Right lobe of liver (tissue), 6 donors: ENCODE measurements at regions not wholly inside any gene's neighbourhood (a gene's known extent, or its start where the extent isn't known, plus 50 kb on each side); places are given as distances from the start of the nearest gene placed in this dataset.
"Not testable (repeated sequence)": the region's sequence is repeated elsewhere in the genome, so short reads cannot be mapped to it uniquely, and the experiment has no call there.

Experiments
- ATAC-seq, 4 donors: fragments of 200-7000 bp; cut with Tn5 transposase; one replicate each; pipeline ENCODE4 v1.9.1; 2020; ENCODE audit warnings: mild to moderate bottlenecking in 4 of 4, moderate library complexity in 4 of 4
- DNase-seq, 3 donors: peaks; one replicate each; pipeline ENCODE4 v3.0.0-alpha.2; 2020
- H3K27ac ChIP-seq, 3 donors: fragments of 200-600 bp; one replicate each; pipeline ENCODE4 v1.8.0; 2022
- H3K27me3 ChIP-seq, 2 donors: fragments of 200-600 bp; one replicate each; pipeline ENCODE4 v1.8.0; 2022
- H3K36me3 ChIP-seq, 4 donors: fragments of 200-600 bp; sonication (generic) in 1 of 4; one replicate each; pipeline versions ENCODE4 v1.5.1 to v1.8.0; 2017 to 2022; ENCODE audit warnings: control low read depth in 1 of 4
- H3K4me1 ChIP-seq, 4 donors: fragments of 200-600 bp; sonication (generic) in 1 of 4; one replicate each; pipeline versions ENCODE4 v1.5.1 to v1.8.0; 2017 to 2022; ENCODE audit warnings: control low read depth in 1 of 4
- H3K4me3 ChIP-seq, 3 donors: fragments of 200-600 bp; one replicate each; pipeline ENCODE4 v1.8.0; 2022
- H3K9me3 ChIP-seq, 4 donors: fragments of 200-600 bp; sonication (generic) in 1 of 4; one replicate each; pipeline versions ENCODE4 v1.5.1 to v1.8.0; 2017 to 2022; ENCODE audit warnings: control low read depth in 1 of 4
- POLR2A ChIP-seq: fragments of 450-650 bp; IDR thresholded peaks from one replicate; pipeline ENCODE4 v1.6.1; 2017; ENCODE audit warnings: antibody characterized with exemption, mild to moderate bottlenecking
- WGBS: methylation state at CpG from one replicate; pipeline ENCODE4 v1.1.6; 2018; ENCODE audit warnings: low coverage, low lambda C conversion rate; ENCODE audit not compliant: insufficient coverage; ENCODE audit errors: missing lambda C conversion rate; 5-methylcytosine and 5-hydroxymethylcytosine counted together
- intact Hi-C, 2 donors: fragments of 100-400 bp; cut with DNase I; formaldehyde crosslinking; loops; one replicate each; pipeline versions ENCODE4 v1.11.2 to v1.14.1; 2022
- TF ChIP-seq, protein P1 (sequence below), 4 donors: fragments of 200-600 bp in 3 of 4; fragments of 450-650 bp in 1 of 4; IDR thresholded peaks; one replicate each; pipeline versions ENCODE4 v1.5.1 to v1.8.0; 2016 to 2022; ENCODE audit warnings: antibody characterized with exemption in 4 of 4, mild to moderate bottlenecking in 2 of 4
- donor health status: DM: no; HTN: yes; CAD: no.
- donor health status: DM: no; HTN: no; CAD: no.
- donor health status: DM: no; HTN: no; CAD: no.
- donor health status: DM: no; HTN: yes; CAD: no.
- donor health status: DM: no; HTN: yes; CAD: no.

DNA sequence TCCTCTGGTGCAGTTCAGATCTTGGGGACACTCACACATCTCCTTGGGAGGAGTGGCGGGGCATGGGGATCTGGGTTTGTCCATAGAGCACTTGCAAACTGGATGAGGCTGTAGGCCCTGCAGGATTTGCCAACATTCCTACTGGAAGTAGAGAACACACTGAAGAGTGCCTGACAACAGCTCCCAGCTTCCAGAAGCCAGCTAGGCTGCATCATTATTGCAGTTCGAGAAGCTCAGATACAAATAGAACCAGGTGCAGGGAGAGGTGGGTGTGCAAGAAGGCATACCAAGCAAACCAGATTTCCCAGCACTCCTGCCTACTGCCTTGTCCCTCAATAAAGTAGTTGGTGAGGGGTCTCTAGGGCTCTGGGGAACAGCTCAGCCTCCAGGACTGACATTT, 52.5 kb downstream of the RHOB start:
- no peaks in the 10 kb centered on the region for H3K36me3 ChIP-seq
- no CpG with 5 or more reads among the region's 2 CpGs for WGBS
- intact Hi-C loops, result no loop called here
- H3K4me3 ChIP-seq, result no peak overlapping the region
- ATAC-seq (no peak), DNase-seq (no peak)
- H3K27me3 ChIP-seq, result no peaks in the 10 kb centered on the region
- no peak for TF ChIP-seq POLR2A
- TF ChIP-seq, protein P1, sequence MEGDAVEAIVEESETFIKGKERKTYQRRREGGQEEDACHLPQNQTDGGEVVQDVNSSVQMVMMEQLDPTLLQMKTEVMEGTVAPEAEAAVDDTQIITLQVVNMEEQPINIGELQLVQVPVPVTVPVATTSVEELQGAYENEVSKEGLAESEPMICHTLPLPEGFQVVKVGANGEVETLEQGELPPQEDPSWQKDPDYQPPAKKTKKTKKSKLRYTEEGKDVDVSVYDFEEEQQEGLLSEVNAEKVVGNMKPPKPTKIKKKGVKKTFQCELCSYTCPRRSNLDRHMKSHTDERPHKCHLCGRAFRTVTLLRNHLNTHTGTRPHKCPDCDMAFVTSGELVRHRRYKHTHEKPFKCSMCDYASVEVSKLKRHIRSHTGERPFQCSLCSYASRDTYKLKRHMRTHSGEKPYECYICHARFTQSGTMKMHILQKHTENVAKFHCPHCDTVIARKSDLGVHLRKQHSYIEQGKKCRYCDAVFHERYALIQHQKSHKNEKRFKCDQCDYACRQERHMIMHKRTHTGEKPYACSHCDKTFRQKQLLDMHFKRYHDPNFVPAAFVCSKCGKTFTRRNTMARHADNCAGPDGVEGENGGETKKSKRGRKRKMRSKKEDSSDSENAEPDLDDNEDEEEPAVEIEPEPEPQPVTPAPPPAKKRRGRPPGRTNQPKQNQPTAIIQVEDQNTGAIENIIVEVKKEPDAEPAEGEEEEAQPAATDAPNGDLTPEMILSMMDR (IDR thresholded peaks at IDR 0.05), result no peak
- no peak overlapping the region for H3K27ac ChIP-seq
- no peaks in the 10 kb centered on the region for H3K9me3 ChIP-seq
- no peaks in the 10 kb centered on the region for H3K4me1 ChIP-seq

DNA sequence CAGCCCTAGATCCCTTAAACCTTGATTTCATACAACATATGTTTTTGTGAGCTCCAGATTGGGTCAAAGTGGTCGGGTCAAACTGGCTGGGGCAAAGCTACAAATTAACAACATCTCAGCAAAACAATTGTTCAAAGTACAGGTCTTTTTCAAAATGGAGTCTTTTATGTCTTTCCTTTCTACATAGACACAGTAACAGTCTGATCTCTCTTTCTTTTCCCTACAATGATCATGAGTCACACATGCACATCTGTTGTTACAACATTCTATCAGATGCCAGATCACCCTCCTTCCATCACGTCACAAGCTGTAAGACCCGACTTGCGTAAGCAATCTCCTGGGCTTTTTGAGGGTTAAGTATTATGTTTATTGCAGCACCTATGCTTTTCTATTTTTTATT, 55.1 kb downstream of the RHOB start:
- no peaks in the 10 kb centered on the region for H3K9me3 ChIP-seq
- DNase-seq, result no peak
- H3K36me3 ChIP-seq, result no peaks in the 10 kb centered on the region
- intact Hi-C loops, result no loop called here
- TF ChIP-seq POLR2A, result no peak
- TF ChIP-seq, protein P1 (IDR thresholded peaks at IDR 0.05), result no peak
- no peak for ATAC-seq
- no peak overlapping the region for H3K27ac ChIP-seq
- H3K4me1 ChIP-seq, result no peaks in the 10 kb centered on the region
- 80% methylated on average over 4 of the region's 4 CpGs for WGBS
- H3K4me3 ChIP-seq, result no peak overlapping the region
- H3K27me3 ChIP-seq, result no peaks in the 10 kb centered on the region

DNA sequence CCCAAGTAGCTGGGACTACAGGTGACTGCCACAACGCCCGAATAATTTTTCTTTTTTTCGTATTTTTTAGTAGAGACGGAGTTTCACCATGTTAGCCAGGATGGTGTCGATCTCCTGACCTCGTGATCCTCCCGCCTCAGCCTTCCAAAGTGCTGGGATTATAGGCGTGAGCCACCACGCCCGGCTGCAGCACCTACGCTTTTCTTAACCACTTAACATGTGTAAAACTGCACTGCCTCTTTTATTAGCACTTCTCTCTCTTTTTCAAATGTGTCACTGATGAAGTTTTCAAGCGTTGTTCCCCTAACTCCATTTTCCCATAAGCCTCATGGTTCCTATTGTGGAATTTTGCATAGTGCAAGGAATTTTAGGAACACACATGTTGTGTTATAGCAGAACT, 55.6 kb downstream of the RHOB start:
- H3K4me1 ChIP-seq, intact Hi-C loops, H3K27ac ChIP-seq, H3K4me3 ChIP-seq, H3K36me3 ChIP-seq, DNase-seq, H3K9me3 ChIP-seq, H3K27me3 ChIP-seq, ATAC-seq: not testable (repeated sequence)
- 70% methylated on average over 8 of the region's 12 CpGs for WGBS

DNA sequence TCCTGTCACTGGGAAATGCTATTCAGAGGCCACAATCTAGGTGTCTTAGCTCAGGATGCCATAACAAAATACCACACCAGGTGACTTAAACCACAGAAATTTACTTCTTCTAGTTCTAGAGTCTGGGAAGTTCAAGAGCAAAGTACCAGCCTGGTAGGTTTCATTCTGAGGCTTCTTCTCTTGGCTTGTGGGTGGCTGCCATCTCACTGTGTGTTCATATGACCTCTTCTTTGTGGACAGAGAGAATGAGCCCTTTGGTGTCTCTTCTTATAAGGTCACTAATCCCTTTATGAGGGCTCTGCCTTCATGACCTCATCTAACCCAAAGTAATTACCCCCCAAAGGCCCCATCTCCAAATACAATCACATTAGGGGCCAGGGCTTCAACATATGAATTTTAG, 57.3 kb downstream of the RHOB start:
- DNase-seq, result no peak
- intact Hi-C loops, result no loop called here
- Histone ChIP-seq H3K27me3 (no peaks in the 10 kb centered on the region), H3K36me3 (no peaks in the 10 kb centered on the region), H3K9me3 (no peaks in the 10 kb centered on the region), H3K27ac (no peak overlapping the region), H3K4me3 (no peak overlapping the region), H3K4me1 (no peaks in the 10 kb centered on the region)
- TF ChIP-seq, protein P1 (IDR thresholded peaks at IDR 0.05), result no peak
- no peak for ATAC-seq

DNA sequence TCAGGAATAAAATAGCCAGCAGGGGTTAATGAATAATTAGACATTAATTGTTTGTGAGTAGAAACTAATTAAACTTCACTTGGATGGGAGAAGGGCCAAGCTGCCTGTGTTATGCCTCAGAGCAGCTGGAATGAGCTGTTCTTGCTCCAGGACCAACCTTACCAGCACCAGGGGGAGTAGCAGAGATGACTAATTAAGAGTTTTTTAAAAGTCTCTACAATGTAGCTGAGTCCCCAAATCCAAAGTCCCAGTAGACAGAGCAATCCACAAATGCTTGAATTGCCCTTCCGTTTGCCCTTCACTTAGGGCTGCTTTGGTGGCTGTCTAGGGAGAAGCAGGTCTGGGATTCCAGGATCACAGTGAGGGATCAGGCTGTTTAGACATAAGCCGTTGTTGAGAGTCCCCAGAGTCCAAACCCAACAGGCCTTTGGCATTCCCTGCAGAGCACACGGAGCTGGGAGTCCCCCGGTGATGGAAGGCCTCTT, 59.4 kb downstream of the RHOB start:
- intact Hi-C loops, result no loop called here
- Histone ChIP-seq H3K27ac (no peak overlapping the region), H3K9me3 (no peaks in the 10 kb centered on the region), H3K27me3 (no peaks in the 10 kb centered on the region), H3K36me3 (no peaks in the 10 kb centered on the region), H3K4me3 (no peak overlapping the region), H3K4me1 (no peaks in the 10 kb centered on the region)
- 73% methylated on average over 2 of the region's 4 CpGs for WGBS
- TF ChIP-seq, protein P1 (IDR thresholded peaks at IDR 0.05), result peak in 2 of 4 donors; percentile 12 to 29
- no peak for TF ChIP-seq POLR2A
- ATAC-seq, result peak; percentile 51 to 77 (median 54)
- peak in 1 of 3 donors; percentile 8 for DNase-seq
